ENCODE measurements at regions not wholly inside any gene's neighbourhood (a gene's known extent, or its start where the extent isn't known, plus 50 kb on each side); places are given as distances from the start of the nearest gene placed in this dataset.
"Not testable (repeated sequence)": the region's sequence is repeated elsewhere in the genome, so short reads cannot be mapped to it uniquely, and the experiment has no call there.

DNA sequence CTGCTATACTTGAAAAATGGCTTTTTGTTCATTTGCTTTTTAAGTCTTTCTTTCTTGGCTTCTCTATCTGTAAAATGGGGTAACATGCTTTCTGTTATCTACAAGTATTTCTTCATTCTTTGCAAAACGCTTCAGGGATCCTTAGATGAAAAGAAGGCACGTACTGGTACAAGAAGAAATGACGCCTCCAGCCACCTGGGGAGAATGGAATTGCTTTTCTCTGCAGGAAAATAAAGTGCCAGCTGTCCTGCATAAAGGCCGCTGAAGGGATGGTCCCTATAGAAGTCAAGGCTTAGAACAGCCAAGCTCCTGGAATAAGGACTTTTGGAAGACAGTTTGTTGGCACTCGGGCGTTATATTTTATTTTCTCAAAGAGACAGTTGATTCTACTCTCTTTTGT, 210.8 kb upstream of the RASGEF1B start:
- no peaks in the 10 kb centered on the region for H3K9me3 ChIP-seq (ENCODE audit: control insufficient read depth in 2 of 2, low read length in 2 of 2)
- no peak overlapping the region for H3K27ac ChIP-seq (ENCODE audit: low read depth in 2 of 2, low read length in 2 of 2)
- H3K36me3 ChIP-seq (ENCODE audit: control insufficient read depth in 2 of 2, insufficient read depth in 2 of 2, low read length in 2 of 2), result no peaks in the 10 kb centered on the region
- H3K4me3 ChIP-seq (ENCODE audit: low read length in 2 of 2), result no peak overlapping the region
- H3K27me3 ChIP-seq (ENCODE audit: control insufficient read depth in 2 of 2, insufficient read depth in 2 of 2, low read length in 2 of 2), result no peaks in the 10 kb centered on the region
- H3K4me1 ChIP-seq (ENCODE audit: control insufficient read depth in 2 of 2, insufficient read depth in 2 of 2, low read length in 2 of 2), result no peaks in the 10 kb centered on the region
- no peak overlapping the region for H3K9ac ChIP-seq (ENCODE audit: low read depth in 1 of 2, low read length in 2 of 2)

DNA sequence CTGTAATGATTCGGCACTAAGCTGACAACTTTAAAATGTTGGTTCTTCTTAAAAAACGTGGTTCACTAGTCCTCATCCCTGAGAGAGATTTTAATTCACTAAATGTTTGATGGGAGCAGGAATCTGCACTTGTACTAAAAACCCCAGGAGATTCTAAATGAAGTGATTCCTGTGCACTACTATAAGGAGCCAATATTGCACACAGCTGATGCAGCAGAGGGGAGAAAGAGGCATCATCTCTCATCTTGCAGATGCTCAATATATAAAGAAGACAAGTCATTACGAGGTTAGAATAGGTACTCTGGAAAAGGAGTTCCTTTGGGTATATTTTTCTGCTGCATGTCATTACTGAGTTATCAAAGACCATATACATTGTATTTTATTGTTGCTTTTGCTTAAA, 207.6 kb upstream of the RASGEF1B start:
- Histone ChIP-seq H3K9ac (ENCODE audit: low read depth in 1 of 2, low read length in 2 of 2) (no peak overlapping the region), H3K36me3 (ENCODE audit: control insufficient read depth in 2 of 2, insufficient read depth in 2 of 2, low read length in 2 of 2) (no peaks in the 10 kb centered on the region), H3K4me3 (ENCODE audit: low read length in 2 of 2) (no peak overlapping the region), H3K9me3 (ENCODE audit: control insufficient read depth in 2 of 2, low read length in 2 of 2) (no peaks in the 10 kb centered on the region), H3K4me1 (ENCODE audit: control insufficient read depth in 2 of 2, insufficient read depth in 2 of 2, low read length in 2 of 2) (no peaks in the 10 kb centered on the region), H3K27me3 (ENCODE audit: control insufficient read depth in 2 of 2, insufficient read depth in 2 of 2, low read length in 2 of 2) (no peaks in the 10 kb centered on the region), H3K27ac (ENCODE audit: low read depth in 2 of 2, low read length in 2 of 2) (no peak overlapping the region)

DNA sequence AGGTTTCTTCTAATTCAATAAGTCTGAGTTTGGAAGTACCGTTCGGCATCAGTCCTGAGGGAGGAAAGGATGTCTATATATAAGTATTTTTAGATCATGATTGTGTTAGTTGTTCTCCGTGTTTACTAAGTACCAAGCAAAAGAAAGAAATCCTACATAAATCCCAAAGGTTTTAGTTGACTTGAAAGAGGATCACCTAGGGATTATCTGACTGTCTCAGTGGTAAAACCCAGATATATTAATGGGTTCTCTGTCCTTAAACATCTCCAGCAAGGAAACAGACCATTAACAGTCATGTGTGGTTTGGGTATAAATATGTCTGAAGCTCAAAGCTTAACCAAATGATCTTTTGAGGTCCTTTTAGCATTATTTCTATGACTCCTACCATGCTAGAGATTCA, 207.1 kb upstream of the RASGEF1B start:
- Histone ChIP-seq H3K4me3 (ENCODE audit: low read length in 2 of 2) (no peak overlapping the region), H3K9me3 (ENCODE audit: control insufficient read depth in 2 of 2, low read length in 2 of 2) (no peaks in the 10 kb centered on the region), H3K27me3 (ENCODE audit: control insufficient read depth in 2 of 2, insufficient read depth in 2 of 2, low read length in 2 of 2) (no peaks in the 10 kb centered on the region), H3K36me3 (ENCODE audit: control insufficient read depth in 2 of 2, insufficient read depth in 2 of 2, low read length in 2 of 2) (no peaks in the 10 kb centered on the region), H3K4me1 (ENCODE audit: control insufficient read depth in 2 of 2, insufficient read depth in 2 of 2, low read length in 2 of 2) (no peaks in the 10 kb centered on the region), H3K27ac (ENCODE audit: low read depth in 2 of 2, low read length in 2 of 2) (no peak overlapping the region), H3K9ac (ENCODE audit: low read depth in 1 of 2, low read length in 2 of 2) (no peak overlapping the region)

DNA sequence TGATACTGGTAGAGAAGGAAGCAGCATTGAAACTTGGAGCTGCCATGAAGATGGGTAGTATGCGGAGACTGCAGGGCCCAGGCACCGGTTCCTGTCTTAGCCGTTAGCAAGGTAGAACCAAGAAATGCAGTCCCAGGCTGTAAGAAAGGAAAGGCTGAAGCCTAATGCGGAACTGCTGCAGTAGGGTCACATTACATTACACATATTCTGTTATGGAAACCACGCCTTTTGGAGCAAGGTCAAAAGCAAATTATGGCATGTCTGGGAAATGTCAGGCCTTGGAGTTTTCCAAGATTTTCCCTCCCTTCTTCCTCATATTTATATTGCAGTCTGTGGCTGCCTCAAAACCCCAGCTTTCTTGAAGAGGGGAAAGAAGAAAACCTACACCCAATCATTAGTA, 204.8 kb upstream of the RASGEF1B start:
- Histone ChIP-seq H3K9ac (ENCODE audit: low read depth in 1 of 2, low read length in 2 of 2) (no peak overlapping the region), H3K27ac (ENCODE audit: low read depth in 2 of 2, low read length in 2 of 2) (no peak overlapping the region), H3K4me3 (ENCODE audit: low read length in 2 of 2) (no peak overlapping the region)

DNA sequence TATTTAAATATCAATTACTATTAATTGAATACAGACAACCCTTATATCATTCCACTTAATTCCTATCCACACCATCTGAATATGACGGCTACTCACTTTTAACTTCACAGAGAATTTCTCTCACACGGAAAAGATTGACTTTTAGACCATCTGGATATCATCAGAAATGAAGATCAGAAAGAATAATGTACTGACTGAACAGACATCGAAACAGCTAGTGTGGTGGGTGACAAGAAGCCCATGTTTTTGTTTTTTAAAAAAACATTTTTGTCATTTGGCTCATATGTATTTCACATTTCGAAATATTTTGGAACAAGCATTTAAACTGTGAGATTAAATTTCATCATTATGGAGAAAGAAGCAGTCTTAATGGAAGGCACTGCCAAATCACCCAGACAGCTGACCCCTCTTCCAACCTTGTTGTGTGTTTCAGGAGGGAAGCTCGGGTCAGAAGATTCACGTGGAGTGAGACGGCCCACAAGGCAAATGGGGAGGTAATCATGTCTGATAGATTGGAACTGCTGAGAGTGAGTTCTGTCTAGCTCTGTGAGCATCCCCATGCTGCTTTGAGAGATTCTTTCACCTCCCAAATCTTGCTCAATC, 204.2 kb upstream of the RASGEF1B start:
- no peak overlapping the region for H3K27ac ChIP-seq (ENCODE audit: low read depth in 2 of 2, low read length in 2 of 2)
- no peaks in the 10 kb centered on the region for H3K27me3 ChIP-seq (ENCODE audit: control insufficient read depth in 2 of 2, insufficient read depth in 2 of 2, low read length in 2 of 2)
- no peaks in the 10 kb centered on the region for H3K4me1 ChIP-seq (ENCODE audit: control insufficient read depth in 2 of 2, insufficient read depth in 2 of 2, low read length in 2 of 2)
- no peaks in the 10 kb centered on the region for H3K9me3 ChIP-seq (ENCODE audit: control insufficient read depth in 2 of 2, low read length in 2 of 2)
- no peak overlapping the region for H3K9ac ChIP-seq (ENCODE audit: low read depth in 1 of 2, low read length in 2 of 2)
- no peak overlapping the region for H3K4me3 ChIP-seq (ENCODE audit: low read length in 2 of 2)
- H3K36me3 ChIP-seq (ENCODE audit: control insufficient read depth in 2 of 2, insufficient read depth in 2 of 2, low read length in 2 of 2), result no peaks in the 10 kb centered on the region

More for the DNA sequence above, 204.8 kb upstream of the RASGEF1B start:
- no peaks in the 10 kb centered on the region for H3K36me3 ChIP-seq (ENCODE audit: control insufficient read depth in 2 of 2, insufficient read depth in 2 of 2, low read length in 2 of 2)
- H3K27me3 ChIP-seq (ENCODE audit: control insufficient read depth in 2 of 2, insufficient read depth in 2 of 2, low read length in 2 of 2), result no peaks in the 10 kb centered on the region
- no peaks in the 10 kb centered on the region for H3K9me3 ChIP-seq (ENCODE audit: control insufficient read depth in 2 of 2, low read length in 2 of 2)
- no peaks in the 10 kb centered on the region for H3K4me1 ChIP-seq (ENCODE audit: control insufficient read depth in 2 of 2, insufficient read depth in 2 of 2, low read length in 2 of 2)

DNA sequence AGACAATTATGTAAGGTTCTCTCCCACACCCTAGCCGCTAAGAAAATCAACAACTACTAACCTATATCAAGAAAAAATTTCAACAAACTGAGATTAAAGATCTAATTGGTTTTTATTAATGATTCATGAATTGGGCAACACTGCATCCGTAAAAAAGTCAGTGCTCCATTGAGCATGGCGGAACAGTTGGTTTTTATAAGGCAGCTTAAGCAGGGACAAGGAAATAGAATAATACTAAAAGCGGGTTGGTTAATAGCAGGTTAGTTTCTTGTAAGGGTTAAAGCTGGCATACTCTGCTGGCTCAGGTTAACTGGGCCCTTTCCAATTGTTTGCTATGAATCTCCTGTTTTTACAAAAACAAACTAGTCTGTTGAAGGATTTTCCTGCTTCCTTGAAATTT, 202.3 kb upstream of the RASGEF1B start:
- no peak overlapping the region for H3K27ac ChIP-seq (ENCODE audit: low read depth in 2 of 2, low read length in 2 of 2)
- no peaks in the 10 kb centered on the region for H3K4me1 ChIP-seq (ENCODE audit: control insufficient read depth in 2 of 2, insufficient read depth in 2 of 2, low read length in 2 of 2)
- no peak overlapping the region for H3K4me3 ChIP-seq (ENCODE audit: low read length in 2 of 2)
- H3K36me3 ChIP-seq (ENCODE audit: control insufficient read depth in 2 of 2, insufficient read depth in 2 of 2, low read length in 2 of 2), result no peaks in the 10 kb centered on the region
- no peaks in the 10 kb centered on the region for H3K9me3 ChIP-seq (ENCODE audit: control insufficient read depth in 2 of 2, low read length in 2 of 2)
- H3K27me3 ChIP-seq (ENCODE audit: control insufficient read depth in 2 of 2, insufficient read depth in 2 of 2, low read length in 2 of 2), result no peaks in the 10 kb centered on the region
- no peak overlapping the region for H3K9ac ChIP-seq (ENCODE audit: low read depth in 1 of 2, low read length in 2 of 2)

DNA sequence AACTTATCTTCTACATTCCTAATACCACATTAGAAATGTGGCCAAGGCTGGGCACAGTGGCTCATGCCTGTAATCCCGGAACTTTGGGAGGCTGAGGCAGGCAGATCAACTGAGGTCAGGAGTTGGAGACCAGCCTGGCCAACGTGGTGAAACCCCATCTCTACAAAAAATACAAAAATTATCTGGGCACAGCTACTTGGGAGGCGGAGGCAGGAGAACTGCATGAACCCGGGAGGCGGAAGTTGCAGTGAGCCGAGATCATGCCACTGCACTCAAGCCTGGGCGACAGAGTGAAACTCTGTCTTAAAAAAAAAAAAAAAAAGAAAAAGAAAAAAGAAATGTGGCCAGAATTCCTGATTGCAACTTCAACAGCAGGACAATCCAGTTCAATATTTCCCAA, 196.6 kb upstream of the RASGEF1B start:
- not testable (repeated sequence) for H3K9me3 ChIP-seq (ENCODE audit: control insufficient read depth in 2 of 2, low read length in 2 of 2); H3K27me3 ChIP-seq (ENCODE audit: control insufficient read depth in 2 of 2, insufficient read depth in 2 of 2, low read length in 2 of 2); H3K36me3 ChIP-seq (ENCODE audit: control insufficient read depth in 2 of 2, insufficient read depth in 2 of 2, low read length in 2 of 2); H3K4me3 ChIP-seq (ENCODE audit: low read length in 2 of 2); H3K4me1 ChIP-seq (ENCODE audit: control insufficient read depth in 2 of 2, insufficient read depth in 2 of 2, low read length in 2 of 2); H3K27ac ChIP-seq (ENCODE audit: low read depth in 2 of 2, low read length in 2 of 2); H3K9ac ChIP-seq (ENCODE audit: low read depth in 1 of 2, low read length in 2 of 2)

DNA sequence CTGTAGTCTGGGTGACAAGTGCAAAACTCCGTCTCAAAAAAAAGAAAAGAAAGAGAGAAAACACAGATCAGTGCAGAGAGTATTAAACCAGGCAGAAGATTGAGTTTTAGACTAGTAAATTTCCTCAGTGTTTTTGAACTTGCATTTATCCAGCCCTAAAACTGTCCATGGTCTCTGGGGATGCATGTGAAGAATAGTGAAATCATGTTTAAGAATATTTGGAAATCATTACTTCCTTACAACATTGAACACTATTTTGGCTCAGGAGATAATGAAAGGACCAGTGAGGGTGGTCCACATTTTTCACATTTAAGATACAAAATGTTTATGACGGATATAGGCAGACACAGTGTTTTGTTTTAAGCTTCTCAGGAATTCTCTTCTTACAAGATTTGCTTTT, 195.8 kb upstream of the RASGEF1B start:
- no peak overlapping the region for H3K9ac ChIP-seq (ENCODE audit: low read depth in 1 of 2, low read length in 2 of 2)
- no peaks in the 10 kb centered on the region for H3K36me3 ChIP-seq (ENCODE audit: control insufficient read depth in 2 of 2, insufficient read depth in 2 of 2, low read length in 2 of 2)
- no peak overlapping the region for H3K4me3 ChIP-seq (ENCODE audit: low read length in 2 of 2)
- H3K9me3 ChIP-seq (ENCODE audit: control insufficient read depth in 2 of 2, low read length in 2 of 2), result no peaks in the 10 kb centered on the region
- no peak overlapping the region for H3K27ac ChIP-seq (ENCODE audit: low read depth in 2 of 2, low read length in 2 of 2)
- no peaks in the 10 kb centered on the region for H3K27me3 ChIP-seq (ENCODE audit: control insufficient read depth in 2 of 2, insufficient read depth in 2 of 2, low read length in 2 of 2)
- H3K4me1 ChIP-seq (ENCODE audit: control insufficient read depth in 2 of 2, insufficient read depth in 2 of 2, low read length in 2 of 2), result no peaks in the 10 kb centered on the region

DNA sequence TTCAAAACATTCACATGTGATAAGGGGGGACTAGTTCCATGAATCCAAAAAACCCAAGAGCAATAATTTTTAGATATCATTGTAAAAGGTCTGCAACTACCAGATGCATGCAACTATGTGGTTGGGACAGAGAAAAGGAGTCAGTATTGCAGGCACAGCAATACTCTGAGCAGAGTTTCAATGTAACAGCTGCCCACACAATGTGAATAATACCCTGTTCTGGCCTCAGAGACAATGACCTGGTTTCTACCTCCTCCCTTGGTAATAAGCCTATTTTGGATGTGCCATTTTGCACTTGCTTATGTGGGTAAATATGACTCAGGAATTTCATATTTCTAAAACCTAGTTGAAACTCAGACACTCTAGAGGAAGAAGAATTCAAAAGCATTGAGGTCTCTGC, 194.8 kb upstream of the RASGEF1B start:
- Histone ChIP-seq H3K9ac (ENCODE audit: low read depth in 1 of 2, low read length in 2 of 2) (no peak overlapping the region), H3K36me3 (ENCODE audit: control insufficient read depth in 2 of 2, insufficient read depth in 2 of 2, low read length in 2 of 2) (no peaks in the 10 kb centered on the region), H3K4me3 (ENCODE audit: low read length in 2 of 2) (no peak overlapping the region), H3K27me3 (ENCODE audit: control insufficient read depth in 2 of 2, insufficient read depth in 2 of 2, low read length in 2 of 2) (no peaks in the 10 kb centered on the region), H3K4me1 (ENCODE audit: control insufficient read depth in 2 of 2, insufficient read depth in 2 of 2, low read length in 2 of 2) (no peaks in the 10 kb centered on the region), H3K9me3 (ENCODE audit: control insufficient read depth in 2 of 2, low read length in 2 of 2) (no peaks in the 10 kb centered on the region), H3K27ac (ENCODE audit: low read depth in 2 of 2, low read length in 2 of 2) (no peak overlapping the region)

DNA sequence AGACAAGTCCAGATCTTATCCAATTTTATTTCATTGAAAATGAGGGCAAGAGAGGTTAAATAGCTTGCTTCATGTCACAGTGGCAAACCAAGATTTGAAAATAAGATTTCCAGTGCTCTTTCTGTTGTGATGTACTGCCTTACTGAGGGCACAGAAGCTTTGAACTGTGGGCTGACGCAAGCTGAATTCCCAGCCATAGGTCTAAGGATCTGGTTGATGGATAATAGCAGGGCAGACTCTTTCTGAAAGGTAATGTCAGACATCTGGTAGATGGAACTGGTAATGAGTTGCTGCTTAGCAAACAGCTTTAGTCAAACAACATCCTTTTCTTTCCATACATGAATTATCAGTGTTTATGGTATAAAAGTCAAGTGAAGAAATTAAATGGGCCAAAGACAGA, 193.9 kb upstream of the RASGEF1B start:
- Histone ChIP-seq H3K4me3 (ENCODE audit: low read length in 2 of 2) (no peak overlapping the region), H3K27ac (ENCODE audit: low read depth in 2 of 2, low read length in 2 of 2) (no peak overlapping the region), H3K4me1 (ENCODE audit: control insufficient read depth in 2 of 2, insufficient read depth in 2 of 2, low read length in 2 of 2) (no peaks in the 10 kb centered on the region), H3K36me3 (ENCODE audit: control insufficient read depth in 2 of 2, insufficient read depth in 2 of 2, low read length in 2 of 2) (no peaks in the 10 kb centered on the region), H3K9me3 (ENCODE audit: control insufficient read depth in 2 of 2, low read length in 2 of 2) (no peaks in the 10 kb centered on the region), H3K9ac (ENCODE audit: low read depth in 1 of 2, low read length in 2 of 2) (no peak overlapping the region), H3K27me3 (ENCODE audit: control insufficient read depth in 2 of 2, insufficient read depth in 2 of 2, low read length in 2 of 2) (no peaks in the 10 kb centered on the region)

DNA sequence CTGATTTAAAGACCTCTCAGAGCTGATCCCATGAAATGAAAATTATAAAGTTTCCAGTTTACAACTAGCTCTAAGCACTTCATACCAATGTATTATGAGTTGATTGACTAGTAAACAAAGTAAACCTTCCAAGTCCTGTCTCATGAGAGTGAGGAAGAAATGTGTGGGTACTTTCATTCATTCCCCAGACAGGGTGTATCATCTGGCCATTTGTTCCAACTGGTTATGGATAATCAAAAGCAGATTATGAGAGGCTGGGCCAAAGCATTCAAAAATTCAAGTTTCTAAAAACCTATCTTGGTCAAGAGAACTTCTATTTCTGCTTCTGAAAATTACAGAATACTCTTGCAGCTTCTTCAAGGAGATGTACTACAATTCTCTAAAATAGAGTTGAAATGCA, 193.3 kb upstream of the RASGEF1B start:
- no peak overlapping the region for H3K4me3 ChIP-seq (ENCODE audit: low read length in 2 of 2)
- no peak overlapping the region for H3K27ac ChIP-seq (ENCODE audit: low read depth in 2 of 2, low read length in 2 of 2)
- no peaks in the 10 kb centered on the region for H3K4me1 ChIP-seq (ENCODE audit: control insufficient read depth in 2 of 2, insufficient read depth in 2 of 2, low read length in 2 of 2)

More for the DNA sequence above, 193.3 kb upstream of the RASGEF1B start:
- Histone ChIP-seq H3K9ac (ENCODE audit: low read depth in 1 of 2, low read length in 2 of 2) (no peak overlapping the region), H3K27me3 (ENCODE audit: control insufficient read depth in 2 of 2, insufficient read depth in 2 of 2, low read length in 2 of 2) (no peaks in the 10 kb centered on the region), H3K9me3 (ENCODE audit: control insufficient read depth in 2 of 2, low read length in 2 of 2) (no peaks in the 10 kb centered on the region), H3K36me3 (ENCODE audit: control insufficient read depth in 2 of 2, insufficient read depth in 2 of 2, low read length in 2 of 2) (no peaks in the 10 kb centered on the region)

Measured in mucosa of rectum (tissue), 2 donors.